Adrenal gland (tissue), 5 donors: ENCODE measurements at regions not wholly inside any gene's neighbourhood (a gene's known extent, or its start where the extent isn't known, plus 50 kb on each side); places are given as distances from the start of the nearest gene placed in this dataset.

ENCODE experiments used
- POLR2A ChIP-seq, 2 donors: fragments of 450-650 bp; IDR thresholded peaks; one replicate each; pipeline ENCODE4 v1.6.1; 2017; ENCODE audit warnings: antibody characterized with exemption in 2 of 2, mild to moderate bottlenecking in 2 of 2, moderate library complexity in 1 of 2
- TF ChIP-seq, protein P1 (sequence below), 6 experiments: fragments of 450-650 bp in 4 of 6; fragments of 200-600 bp in 2 of 6; sonication (generic) in 1 of 6; IDR thresholded peaks; 1 replicate in 5 of 6; 2 replicates in 1 of 6; pipeline versions ENCODE4 v1.5.1 to v1.8.0; 2016 to 2021; ENCODE audit warnings: antibody characterized with exemption in 6 of 6, mild to moderate bottlenecking in 2 of 6, moderate library complexity in 1 of 6
- donor health status: DM: no; HTN: no; CAD: no.

DNA sequence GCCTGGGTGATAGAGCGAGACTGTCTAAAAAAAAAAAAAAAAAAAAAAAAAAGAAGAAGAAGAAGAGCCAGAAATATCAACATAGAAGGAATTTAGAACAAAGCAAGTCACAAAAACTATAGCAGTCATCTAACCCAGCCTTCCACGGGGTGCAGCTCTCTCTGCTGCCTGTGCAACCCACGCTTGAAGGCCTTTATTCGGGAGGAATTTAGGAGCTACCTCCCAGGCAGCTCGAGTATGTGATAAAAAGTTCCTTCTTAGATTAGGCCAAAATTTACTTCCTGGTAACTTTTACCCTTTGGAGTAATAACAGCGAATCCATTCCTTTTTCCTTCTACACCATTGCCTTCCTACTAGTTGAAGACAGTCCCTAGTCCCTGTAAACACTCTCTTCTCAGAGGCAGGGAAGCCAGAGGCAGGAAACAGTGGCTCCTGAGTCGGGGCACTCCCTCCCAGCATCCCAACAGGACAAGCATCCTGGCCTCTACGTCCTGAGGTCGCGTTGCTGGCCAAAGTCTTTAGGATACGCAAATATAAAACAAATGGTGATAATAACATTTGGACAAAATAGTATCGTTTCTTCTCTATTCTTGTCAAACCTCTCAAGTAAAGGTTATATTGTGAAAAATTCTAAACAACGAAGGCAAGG is 109.3 kb upstream of the KMT2C start:
- TF ChIP-seq, protein P1, sequence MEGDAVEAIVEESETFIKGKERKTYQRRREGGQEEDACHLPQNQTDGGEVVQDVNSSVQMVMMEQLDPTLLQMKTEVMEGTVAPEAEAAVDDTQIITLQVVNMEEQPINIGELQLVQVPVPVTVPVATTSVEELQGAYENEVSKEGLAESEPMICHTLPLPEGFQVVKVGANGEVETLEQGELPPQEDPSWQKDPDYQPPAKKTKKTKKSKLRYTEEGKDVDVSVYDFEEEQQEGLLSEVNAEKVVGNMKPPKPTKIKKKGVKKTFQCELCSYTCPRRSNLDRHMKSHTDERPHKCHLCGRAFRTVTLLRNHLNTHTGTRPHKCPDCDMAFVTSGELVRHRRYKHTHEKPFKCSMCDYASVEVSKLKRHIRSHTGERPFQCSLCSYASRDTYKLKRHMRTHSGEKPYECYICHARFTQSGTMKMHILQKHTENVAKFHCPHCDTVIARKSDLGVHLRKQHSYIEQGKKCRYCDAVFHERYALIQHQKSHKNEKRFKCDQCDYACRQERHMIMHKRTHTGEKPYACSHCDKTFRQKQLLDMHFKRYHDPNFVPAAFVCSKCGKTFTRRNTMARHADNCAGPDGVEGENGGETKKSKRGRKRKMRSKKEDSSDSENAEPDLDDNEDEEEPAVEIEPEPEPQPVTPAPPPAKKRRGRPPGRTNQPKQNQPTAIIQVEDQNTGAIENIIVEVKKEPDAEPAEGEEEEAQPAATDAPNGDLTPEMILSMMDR (IDR thresholded peaks at IDR 0.05) = no peak
- TF ChIP-seq POLR2A (IDR thresholded peaks at IDR 0.05) = no peak
